Loucy (cell line): ENCODE measurements at regions not wholly inside any gene's neighbourhood (a gene's known extent, or its start where the extent isn't known, plus 50 kb on each side); places are given as distances from the start of the nearest gene placed in this dataset.

Experiments
- EZH2phosphoT487 ChIP-seq: fragments of 200-600 bp; IDR thresholded peaks from 2 replicates; pipeline ENCODE4 v1.6.1; 2018; ENCODE audit warnings: antibody characterized with exemption, mild to moderate bottlenecking, moderate library complexity, borderline replicate concordance
- TF ChIP-seq, protein P1 (sequence below): fragments of 200-600 bp; sonication (generic); conservative IDR thresholded peaks from 2 replicates; pipeline ENCODE4 v1.5.1; 2014; ENCODE audit warnings: mild to moderate bottlenecking, antibody characterized with exemption, low read length

DNA sequence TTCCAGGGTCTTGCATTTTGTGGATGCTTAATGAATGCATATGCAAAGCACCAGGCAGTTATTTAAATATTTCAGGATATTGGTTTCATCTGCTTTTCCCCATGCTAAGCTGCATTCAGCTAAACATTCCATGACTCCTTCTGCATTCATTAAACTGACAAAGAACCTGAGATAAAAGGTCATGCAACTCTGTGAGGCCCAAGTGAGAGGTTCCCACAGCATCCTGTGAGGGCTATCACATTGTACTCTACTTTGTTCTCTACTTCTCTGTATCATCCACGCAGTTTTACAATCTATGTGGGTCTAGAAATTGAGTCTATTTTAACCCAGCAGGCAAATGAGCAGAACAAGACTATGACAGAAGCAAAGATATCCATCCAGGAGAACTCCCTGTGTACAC, 86.4 kb upstream of the PRSS16 start:
- TF ChIP-seq, protein P1, sequence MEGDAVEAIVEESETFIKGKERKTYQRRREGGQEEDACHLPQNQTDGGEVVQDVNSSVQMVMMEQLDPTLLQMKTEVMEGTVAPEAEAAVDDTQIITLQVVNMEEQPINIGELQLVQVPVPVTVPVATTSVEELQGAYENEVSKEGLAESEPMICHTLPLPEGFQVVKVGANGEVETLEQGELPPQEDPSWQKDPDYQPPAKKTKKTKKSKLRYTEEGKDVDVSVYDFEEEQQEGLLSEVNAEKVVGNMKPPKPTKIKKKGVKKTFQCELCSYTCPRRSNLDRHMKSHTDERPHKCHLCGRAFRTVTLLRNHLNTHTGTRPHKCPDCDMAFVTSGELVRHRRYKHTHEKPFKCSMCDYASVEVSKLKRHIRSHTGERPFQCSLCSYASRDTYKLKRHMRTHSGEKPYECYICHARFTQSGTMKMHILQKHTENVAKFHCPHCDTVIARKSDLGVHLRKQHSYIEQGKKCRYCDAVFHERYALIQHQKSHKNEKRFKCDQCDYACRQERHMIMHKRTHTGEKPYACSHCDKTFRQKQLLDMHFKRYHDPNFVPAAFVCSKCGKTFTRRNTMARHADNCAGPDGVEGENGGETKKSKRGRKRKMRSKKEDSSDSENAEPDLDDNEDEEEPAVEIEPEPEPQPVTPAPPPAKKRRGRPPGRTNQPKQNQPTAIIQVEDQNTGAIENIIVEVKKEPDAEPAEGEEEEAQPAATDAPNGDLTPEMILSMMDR, result no peak
- TF ChIP-seq EZH2phosphoT487, result no peak
